ENCODE measurements at regions not wholly inside any gene's neighbourhood (a gene's known extent, or its start where the extent isn't known, plus 50 kb on each side); places are given as distances from the start of the nearest gene placed in this dataset.

GRCh38 chr12:42961395-42961794, 371.8 kb upstream of the PRICKLE1 start:
- Histone ChIP-seq H3K27ac (ENCODE audit: low read length) (peak overlapping the region; percentile 78), H4K20me1 (ENCODE audit: low read length) (no peaks in the 10 kb centered on the region), H3K79me2 (ENCODE audit: low read length) (no peaks in the 10 kb centered on the region), H3K9me3 (ENCODE audit: low read length) (no peaks in the 10 kb centered on the region), H3K4me1 (ENCODE audit: insufficient read depth, low read length) (peaks cover 85% of the 10 kb centered on the region), H3K27me3 (ENCODE audit: low read length) (no peaks in the 10 kb centered on the region), H3F3A (ENCODE audit: low read length, unreplicated experiment) (peaks cover 8% of the 10 kb centered on the region), H3K9me2 (replicated peaks; ENCODE audit: low read length) (no peaks in the 10 kb centered on the region), H3K4me3 (ENCODE audit: low read length) (no peak overlapping the region), H2AFZ (ENCODE audit: low read length) (no peak overlapping the region), H3K36me3 (ENCODE audit: low read depth, low read length) (no peaks in the 10 kb centered on the region), H3K4me2 (ENCODE audit: low read length) (peak overlapping the region; percentile 59), H3K9ac (ENCODE audit: low read length) (no peak overlapping the region; the same call in 1 of the 2 replicates)
- ATAC-seq (peak; percentile 49), DNase-seq (peak; percentile 97)
- POLR2A ChIA-PET (ENCODE audit: unreplicated experiment): interaction anchor here (0.5 to 0.6 kb wide), 2 partner anchors 58 to 374 kb away, joined by 3 read pairs; no protein-coding TSS in a partner anchor
- no TSS peak for BruUV-seq (replicated peaks)
- no peak for TF ChIP-seq EZH2 (IDR thresholded peaks at IDR 0.05; ENCODE audit: low read length, unreplicated experiment)
- TF ChIP-seq CTCF (conservative IDR thresholded peaks at IDR 0.05; ENCODE audit: low read depth, low read length): no peak
- TF ChIP-seq EZH2phosphoT487 (IDR thresholded peaks at IDR 0.05; ENCODE audit: borderline replicate concordance, low read length): no peak
- CTCF ChIA-PET: interaction anchor here (0.7 to 1.4 kb wide), 2 partner anchors 316 to 479 kb away, joined by 4 to 7 read pairs; no protein-coding TSS in a partner anchor
- intact Hi-C loops (cut with micrococcal nuclease): loop anchor here (1.0 to 2.0 kb wide), 9 partner anchors 19 to 477 kb away; no protein-coding TSS in a partner anchor

GRCh38 chr12:42960087-42960527, 370.6 kb upstream of the PRICKLE1 start:
- no peak overlapping the region for H3K4me3 ChIP-seq (ENCODE audit: low read length)
- H3K4me1 ChIP-seq (ENCODE audit: insufficient read depth, low read length): peaks cover 77% of the 10 kb centered on the region
- DNase-seq (peak; percentile 96), ATAC-seq (peak; percentile 61)
- intact Hi-C loops (cut with micrococcal nuclease): loop anchor here (1.0 to 2.0 kb wide), 6 partner anchors 21 to 475 kb away; no protein-coding TSS in a partner anchor
- TF ChIP-seq CTCF (conservative IDR thresholded peaks at IDR 0.05; ENCODE audit: low read depth, low read length): no peak
- TF ChIP-seq EZH2phosphoT487 (IDR thresholded peaks at IDR 0.05; ENCODE audit: borderline replicate concordance, low read length): no peak
- TF ChIP-seq EZH2 (IDR thresholded peaks at IDR 0.05; ENCODE audit: low read length, unreplicated experiment): no peak
- peak overlapping the region; percentile 15 for H3K9ac ChIP-seq (ENCODE audit: low read length)
- ChIA-PET POLR2A (ENCODE audit: unreplicated experiment) (no interaction called here), CTCF (no interaction called here)
- BruUV-seq (replicated peaks): no TSS peak
- no peaks in the 10 kb centered on the region for H3K27me3 ChIP-seq (ENCODE audit: low read length)
- no peaks in the 10 kb centered on the region for H3K9me2 ChIP-seq (replicated peaks; ENCODE audit: low read length)
- peak overlapping the region; percentile 72 for H3K4me2 ChIP-seq (ENCODE audit: low read length)
- H2AFZ ChIP-seq (ENCODE audit: low read length): no peak overlapping the region
- no peaks in the 10 kb centered on the region for H3K9me3 ChIP-seq (ENCODE audit: low read length)
- H3K27ac ChIP-seq (ENCODE audit: low read length): peak overlapping the region; percentile 78
- no peaks in the 10 kb centered on the region for H4K20me1 ChIP-seq (ENCODE audit: low read length)
- no peaks in the 10 kb centered on the region for H3K36me3 ChIP-seq (ENCODE audit: low read depth, low read length)
- H3K79me2 ChIP-seq (ENCODE audit: low read length): no peaks in the 10 kb centered on the region
- peaks cover 8% of the 10 kb centered on the region for H3F3A ChIP-seq (ENCODE audit: low read length, unreplicated experiment)

- H3K27me3 ChIP-seq (ENCODE audit: low read length): no peaks in the 10 kb centered on the region
- H3K79me2 ChIP-seq (ENCODE audit: low read length): no peaks in the 10 kb centered on the region
- H3K9me2 ChIP-seq (replicated peaks; ENCODE audit: low read length): no peaks in the 10 kb centered on the region
- no peaks in the 10 kb centered on the region for H4K20me1 ChIP-seq (ENCODE audit: low read length)
- ATAC-seq: peak; percentile 45
- POLR2A ChIA-PET (ENCODE audit: unreplicated experiment): no interaction called here
- peak; percentile 82 for DNase-seq
- peak overlapping the region; percentile 44 for H2AFZ ChIP-seq (ENCODE audit: low read length)
- intact Hi-C loops (cut with micrococcal nuclease): loop anchor here (2.0 to 5.0 kb wide), 2 partner anchors 71 to 296 kb away; no protein-coding TSS in a partner anchor
- peak overlapping the region; percentile 15 for H3K9ac ChIP-seq (ENCODE audit: low read length)
- TF ChIP-seq CTCF (conservative IDR thresholded peaks at IDR 0.05; ENCODE audit: low read depth, low read length): no peak
- no peak for TF ChIP-seq EZH2 (IDR thresholded peaks at IDR 0.05; ENCODE audit: low read length, unreplicated experiment)
- no peak for TF ChIP-seq EZH2phosphoT487 (IDR thresholded peaks at IDR 0.05; ENCODE audit: borderline replicate concordance, low read length)
- no TSS peak for BruUV-seq (replicated peaks)
- CTCF ChIA-PET: interaction anchor here (0.8 kb wide), 1 partner anchor 168 kb away, joined by 4 read pairs; no protein-coding TSS in a partner anchor
- H3K4me1 ChIP-seq (ENCODE audit: insufficient read depth, low read length): peaks cover 63% of the 10 kb centered on the region
- H3K4me2 ChIP-seq (ENCODE audit: low read length): peak overlapping the region; percentile 72
- H3F3A ChIP-seq (ENCODE audit: low read length, unreplicated experiment): peaks cover 8% of the 10 kb centered on the region
- H3K4me3 ChIP-seq (ENCODE audit: low read length): peak overlapping the region; percentile 39
- no peaks in the 10 kb centered on the region for H3K36me3 ChIP-seq (ENCODE audit: low read depth, low read length)
- no peaks in the 10 kb centered on the region for H3K9me3 ChIP-seq (ENCODE audit: low read length)
- peak overlapping the region; percentile 78 for H3K27ac ChIP-seq (ENCODE audit: low read length)
Measured at GRCh38 chr12:42958291-42958674, 368.7 kb upstream of the PRICKLE1 start.

Data from PC-3 (cell line).